H1 (cell line): ENCODE measurements at regions not wholly inside any gene's neighbourhood (a gene's known extent, or its start where the extent isn't known, plus 50 kb on each side); places are given as distances from the start of the nearest gene placed in this dataset.

Source experiments
- CHD2 ChIP-seq: IDR thresholded peaks from 2 replicates; pipeline ENCODE4 v1.6.1; 2012; ENCODE audit warnings: low read length, improper control_type of control experiment
- POLR2A ChIP-seq, 2 experiments: IDR thresholded peaks; 1 replicate in 1 of 2; 2 replicates in 1 of 2; pipeline ENCODE4 v1.6.1; 2011; ENCODE audit warnings: low read depth in 2 of 2, low read length in 2 of 2, mild to moderate bottlenecking in 2 of 2; ENCODE audit errors: control extremely low read depth in 1 of 2
- RAD21 ChIP-seq, 2 experiments: IDR thresholded peaks in 1 of 2; conservative IDR thresholded peaks in 1 of 2; 2 replicates each; pipeline ENCODE4 v1.6.1; 2011; ENCODE audit warnings: low read depth in 2 of 2, low read length in 2 of 2, improper control_type of control experiment in 1 of 2, inconsistent platforms in 1 of 2, mild to moderate bottlenecking in 1 of 2, moderate library complexity in 1 of 2
- SP2 ChIP-seq: IDR thresholded peaks from 2 replicates; pipeline ENCODE4 v1.6.1; 2012; ENCODE audit warnings: mild to moderate bottlenecking, low read length, inconsistent platforms
- SRF ChIP-seq: IDR thresholded peaks from 2 replicates; pipeline ENCODE4 v1.6.1; 2011; ENCODE audit warnings: mild to moderate bottlenecking, low read depth, low read length, moderate library complexity
- TF ChIP-seq, protein P1 (sequence below): IDR thresholded peaks from 2 replicates; pipeline ENCODE4 v1.6.1; 2012; ENCODE audit warnings: low read length, inconsistent platforms

DNA sequence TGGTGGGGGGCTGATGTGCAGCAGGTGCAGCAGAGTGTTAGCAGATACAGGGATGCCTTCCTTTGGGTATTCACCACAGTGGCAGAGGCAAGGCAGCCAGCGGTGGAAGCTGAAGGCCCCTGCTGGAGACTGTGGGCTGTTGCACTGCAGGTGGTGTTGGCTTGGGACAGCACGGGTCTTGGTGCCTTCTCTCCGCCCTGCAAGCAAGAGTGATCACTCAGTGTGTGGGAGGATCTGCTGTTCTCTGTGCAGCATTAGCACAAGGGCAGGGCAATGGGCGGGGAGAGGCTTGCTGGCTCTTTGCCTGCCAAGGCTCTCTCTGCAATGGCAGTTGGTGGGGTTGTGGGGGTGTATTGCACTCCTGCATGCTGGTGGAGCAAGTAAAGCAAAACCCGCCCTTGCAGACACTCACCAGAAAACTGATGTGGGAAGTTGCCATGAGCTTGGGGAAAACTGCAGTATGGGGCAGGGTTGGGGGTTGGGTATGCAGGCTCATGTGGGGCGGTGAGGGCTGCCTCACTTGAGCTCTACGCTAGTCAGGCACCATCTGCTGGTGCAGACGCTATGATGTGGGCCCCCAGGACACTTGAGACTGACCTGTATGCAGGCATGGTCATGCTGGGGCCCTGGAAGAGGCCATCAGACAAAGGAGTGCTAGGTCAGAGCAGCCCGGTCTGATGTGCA, 820.8 kb upstream of the GRIA3 start:
- no peak for TF ChIP-seq SRF
- TF ChIP-seq, protein P1, sequence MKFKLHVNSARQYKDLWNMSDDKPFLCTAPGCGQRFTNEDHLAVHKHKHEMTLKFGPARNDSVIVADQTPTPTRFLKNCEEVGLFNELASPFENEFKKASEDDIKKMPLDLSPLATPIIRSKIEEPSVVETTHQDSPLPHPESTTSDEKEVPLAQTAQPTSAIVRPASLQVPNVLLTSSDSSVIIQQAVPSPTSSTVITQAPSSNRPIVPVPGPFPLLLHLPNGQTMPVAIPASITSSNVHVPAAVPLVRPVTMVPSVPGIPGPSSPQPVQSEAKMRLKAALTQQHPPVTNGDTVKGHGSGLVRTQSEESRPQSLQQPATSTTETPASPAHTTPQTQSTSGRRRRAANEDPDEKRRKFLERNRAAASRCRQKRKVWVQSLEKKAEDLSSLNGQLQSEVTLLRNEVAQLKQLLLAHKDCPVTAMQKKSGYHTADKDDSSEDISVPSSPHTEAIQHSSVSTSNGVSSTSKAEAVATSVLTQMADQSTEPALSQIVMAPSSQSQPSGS = no peak
- no peak for TF ChIP-seq SP2
- no peak for TF ChIP-seq CHD2
- no peak for TF ChIP-seq POLR2A (IDR thresholded peaks at IDR 0.05; ENCODE audit: control extremely low read depth in 1 of 2, low read depth in 2 of 2, low read length in 2 of 2)
- peak; percentile 35 to 49; a peak in 3 of 4 replicates for TF ChIP-seq RAD21 (IDR thresholded peaks at IDR 0.05 in 1 of 2, conservative IDR thresholded peaks at IDR 0.05 in 1 of 2; ENCODE audit: low read depth in 2 of 2, low read length in 2 of 2)
